K562 (cell line): ENCODE measurements at regions not wholly inside any gene's neighbourhood (a gene's known extent, or its start where the extent isn't known, plus 50 kb on each side); places are given as distances from the start of the nearest gene placed in this dataset.

Experiments used
- CBX1 ChIP-seq: sonication (generic); IDR thresholded peaks from 2 replicates; pipeline ENCODE4 v1.6.1; 2016; ENCODE audit warnings: antibody characterized with exemption, low read depth, mild to moderate bottlenecking
- CTCF ChIP-seq, 3 experiments: IDR thresholded peaks in 2 of 3; conservative IDR thresholded peaks in 1 of 3; 2 replicates each; pipeline ENCODE4 v1.5.1; 2011 to 2012; ENCODE audit warnings: low read length in 3 of 3, mild to moderate bottlenecking in 3 of 3, control low read depth in 2 of 3, improper control_type of control experiment in 1 of 3, inconsistent platforms in 1 of 3, low read depth in 1 of 3, mixed read lengths in 1 of 3, moderate library complexity in 1 of 3; ENCODE audit not compliant: insufficient read depth in 2 of 3
- EZH2 ChIP-seq: IDR thresholded peaks from 2 replicates; pipeline ENCODE4 v1.6.1; 2012; ENCODE audit warnings: low read depth, mild to moderate bottlenecking, inconsistent platforms, low read length, borderline replicate concordance
- HMG20B ChIP-seq: fragments of 250-450 bp; sonication (Bioruptor Pico); IDR thresholded peaks from 2 replicates; pipeline ENCODE4 v1.5.0; 2021; ENCODE audit warnings: mild to moderate bottlenecking
- POLR2A ChIP-seq: fragments of 450-650 bp; conservative IDR thresholded peaks from 2 replicates; pipeline ENCODE4 v1.6.1; 2016
- POU5F1 ChIP-seq: fragments of 150-350 bp; IDR thresholded peaks from 2 replicates; pipeline ENCODE4 v1.6.1; 2014; ENCODE audit warnings: borderline replicate concordance, low read length, low read depth, mild to moderate bottlenecking; ENCODE audit not compliant: partially characterized antibody
- TEAD4 ChIP-seq, 2 experiments: sonication (generic) in 1 of 2; formaldehyde crosslinking in 1 of 2; IDR thresholded peaks; 2 replicates each; pipeline versions ENCODE4 v1.6.1 to v1.8.0; 2012 to 2022; ENCODE audit warnings: borderline replicate concordance in 1 of 2, inconsistent platforms in 1 of 2, low read length in 1 of 2, mild to moderate bottlenecking in 1 of 2, missing genetic modification reagents in 1 of 2
- THAP7 ChIP-seq: fragments of 250-450 bp; sonication (Bioruptor Pico); IDR thresholded peaks from 2 replicates; pipeline ENCODE4 v1.5.0; 2021
- ZNF121 ChIP-seq: sonication (generic); formaldehyde crosslinking; conservative IDR thresholded peaks from 2 replicates; pipeline ENCODE4 v1.8.0; 2022; ENCODE audit warnings: missing genetic modification reagents
- ZNF778 ChIP-seq: fragments of 450-650 bp; formaldehyde crosslinking; IDR thresholded peaks from 2 replicates; pipeline ENCODE4 v1.4.0; 2020; ENCODE audit warnings: mild to moderate bottlenecking, moderate library complexity
- TF ChIP-seq, protein P1 (sequence below): fragments of 250-450 bp; sonication (Bioruptor Pico); IDR thresholded peaks from 2 replicates; pipeline ENCODE4 v1.5.0; 2021; ENCODE audit warnings: mild to moderate bottlenecking, borderline replicate concordance

- TF ChIP-seq CBX1: no peak
- no peak for TF ChIP-seq CTCF (IDR thresholded peaks at IDR 0.05 in 2 of 3, conservative IDR thresholded peaks at IDR 0.05 in 1 of 3; ENCODE audit: insufficient read depth in 2 of 3, low read depth in 1 of 3, low read length in 3 of 3)
- TF ChIP-seq, protein P1, sequence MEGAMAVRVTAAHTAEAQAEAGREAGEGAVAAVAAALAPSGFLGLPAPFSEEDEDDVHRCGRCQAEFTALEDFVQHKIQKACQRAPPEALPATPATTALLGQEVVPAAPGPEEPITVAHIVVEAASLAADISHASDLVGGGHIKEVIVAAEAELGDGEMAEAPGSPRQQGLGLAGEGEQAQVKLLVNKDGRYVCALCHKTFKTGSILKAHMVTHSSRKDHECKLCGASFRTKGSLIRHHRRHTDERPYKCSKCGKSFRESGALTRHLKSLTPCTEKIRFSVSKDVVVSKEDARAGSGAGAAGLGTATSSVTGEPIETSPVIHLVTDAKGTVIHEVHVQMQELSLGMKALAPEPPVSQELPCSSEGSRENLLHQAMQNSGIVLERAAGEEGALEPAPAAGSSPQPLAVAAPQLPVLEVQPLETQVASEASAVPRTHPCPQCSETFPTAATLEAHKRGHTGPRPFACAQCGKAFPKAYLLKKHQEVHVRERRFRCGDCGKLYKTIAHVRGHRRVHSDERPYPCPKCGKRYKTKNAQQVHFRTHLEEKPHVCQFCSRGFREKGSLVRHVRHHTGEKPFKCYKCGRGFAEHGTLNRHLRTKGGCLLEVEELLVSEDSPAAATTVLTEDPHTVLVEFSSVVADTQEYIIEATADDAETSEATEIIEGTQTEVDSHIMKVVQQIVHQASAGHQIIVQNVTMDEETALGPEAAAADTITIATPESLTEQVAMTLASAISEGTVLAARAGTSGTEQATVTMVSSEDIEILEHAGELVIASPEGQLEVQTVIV (CRISPR knock-in tag): no peak
- no peak for TF ChIP-seq POLR2A
- TF ChIP-seq ZNF121: no peak
- no peak for TF ChIP-seq ZNF778 (CRISPR knock-in tag)
- no peak for TF ChIP-seq TEAD4 (IDR thresholded peaks at IDR 0.05; ENCODE audit: low read length)
- TF ChIP-seq TEAD4 (CRISPR knock-in tag; IDR thresholded peaks at IDR 0.05; ENCODE audit: borderline replicate concordance): no peak
- TF ChIP-seq POU5F1: no peak
- no peak for TF ChIP-seq THAP7 (CRISPR knock-in tag)
- no peak for TF ChIP-seq HMG20B (CRISPR knock-in tag)
- no peak for TF ChIP-seq EZH2
Observed at GRCh38 chr11:115745610-115746512, 241.6 kb upstream of the CADM1 start.
